Prostate gland (tissue), 2 donors: ENCODE measurements at regions not wholly inside any gene's neighbourhood (a gene's known extent, or its start where the extent isn't known, plus 50 kb on each side); places are given as distances from the start of the nearest gene placed in this dataset.

Experiments used
- DNase-seq: peaks from one replicate; pipeline ENCODE4 v3.0.0-alpha.2; 2019; ENCODE audit warnings: low spot score
- H3K27ac ChIP-seq, 2 donors: fragments of 200-600 bp; sonication (generic); 2 replicates each; pipeline ENCODE4 v1.5.1; 2017 to 2019
- H3K27me3 ChIP-seq: fragments of 200-600 bp; sonication (generic); replicated peaks from 2 replicates; pipeline ENCODE4 v1.5.1; 2019; ENCODE audit not compliant: insufficient read depth
- H3K36me3 ChIP-seq, 2 donors: fragments of 200-600 bp; sonication (generic); 1 replicate in 1 of 2; 2 replicates in 1 of 2; pipeline versions ENCODE4 v1.5.1 to v1.8.1; 2017 to 2019
- H3K4me1 ChIP-seq: fragments of 200-600 bp; sonication (generic); replicated peaks from 2 replicates; pipeline ENCODE4 v1.5.1; 2019
- H3K4me3 ChIP-seq, 2 donors: fragments of 200-600 bp; sonication (generic); 2 replicates each; pipeline ENCODE4 v1.5.1; 2017 to 2019
- H3K9me3 ChIP-seq: fragments of 200-600 bp; sonication (generic); 2 replicates; pipeline ENCODE4 v1.5.1; 2017
- CTCF ChIP-seq, 4 experiments: fragments of 200-600 bp in 2 of 4; fragments of 450-650 bp in 2 of 4; sonication (generic) in 2 of 4; IDR thresholded peaks; 1 replicate in 3 of 4; 2 replicates in 1 of 4; pipeline ENCODE4 v1.5.1; 2016 to 2019; ENCODE audit warnings: antibody characterized with exemption in 4 of 4, mild to moderate bottlenecking in 2 of 4, moderate library complexity in 2 of 4
- POLR2A ChIP-seq: fragments of 450-650 bp; IDR thresholded peaks from one replicate; pipeline ENCODE4 v1.6.1; 2016; ENCODE audit warnings: antibody characterized with exemption, mild to moderate bottlenecking
- POLR2AphosphoS5 ChIP-seq: sonication (generic); formaldehyde crosslinking; IDR thresholded peaks from one replicate; pipeline ENCODE4 v1.6.1; 2017; ENCODE audit warnings: antibody characterized with exemption
- WGBS: methylation state at CpG from one replicate; pipeline ENCODE4 v1.1.5; 2018; 5-methylcytosine and 5-hydroxymethylcytosine counted together
- intact Hi-C: fragments of 100-400 bp; cut with DNase I; formaldehyde crosslinking; loops from one replicate; pipeline ENCODE4 v1.14.2; 2022

GRCh38 chr15:54816401-54816800, 380.3 kb downstream of the RSL24D1 start:
- WGBS, result 70% methylated on average over 1 of the region's 1 CpG
- no peaks in the 10 kb centered on the region for H3K36me3 ChIP-seq
- H3K27me3 ChIP-seq, result no peaks in the 10 kb centered on the region
- no peaks in the 10 kb centered on the region for H3K4me1 ChIP-seq
- no peak overlapping the region for H3K4me3 ChIP-seq
- intact Hi-C loops, result no loop called here
- no peak for DNase-seq
- no peaks in the 10 kb centered on the region for H3K9me3 ChIP-seq
- H3K27ac ChIP-seq, result no peak overlapping the region
- TF ChIP-seq POLR2A (no peak), CTCF (IDR thresholded peaks at IDR 0.05) (no peak), POLR2AphosphoS5 (no peak)

GRCh38 chr15:54815556-54815955, 381.2 kb downstream of the RSL24D1 start:
- intact Hi-C loops, result no loop called here
- 74% methylated on average over 4 of the region's 4 CpGs for WGBS
- Histone ChIP-seq H3K36me3 (no peaks in the 10 kb centered on the region), H3K4me3 (no peak overlapping the region), H3K27me3 (no peaks in the 10 kb centered on the region), H3K9me3 (no peaks in the 10 kb centered on the region), H3K27ac (no peak overlapping the region), H3K4me1 (no peaks in the 10 kb centered on the region)
- DNase-seq, result no peak
- TF ChIP-seq CTCF (IDR thresholded peaks at IDR 0.05) (no peak), POLR2A (no peak), POLR2AphosphoS5 (no peak)

GRCh38 chr15:54812383-54812782, 384.4 kb downstream of the RSL24D1 start:
- Histone ChIP-seq H3K27me3 (no peaks in the 10 kb centered on the region), H3K27ac (no peak overlapping the region), H3K36me3 (no peaks in the 10 kb centered on the region), H3K4me3 (no peak overlapping the region), H3K4me1 (no peaks in the 10 kb centered on the region), H3K9me3 (no peaks in the 10 kb centered on the region)
- TF ChIP-seq POLR2A (no peak), CTCF (IDR thresholded peaks at IDR 0.05) (no peak), POLR2AphosphoS5 (no peak)
- no peak for DNase-seq
- intact Hi-C loops, result no loop called here

GRCh38 chr15:54810496-54810895, 386.2 kb downstream of the RSL24D1 start:
- no peak overlapping the region for H3K4me3 ChIP-seq
- H3K27ac ChIP-seq, result no peak overlapping the region
- H3K9me3 ChIP-seq, result no peaks in the 10 kb centered on the region
- intact Hi-C loops, result no loop called here
- no peaks in the 10 kb centered on the region for H3K4me1 ChIP-seq
- no peaks in the 10 kb centered on the region for H3K36me3 ChIP-seq
- DNase-seq, result no peak
- H3K27me3 ChIP-seq, result no peaks in the 10 kb centered on the region
- TF ChIP-seq POLR2AphosphoS5, result no peak
- no peak for TF ChIP-seq CTCF (IDR thresholded peaks at IDR 0.05)
- TF ChIP-seq POLR2A, result no peak

- no peaks in the 10 kb centered on the region for H3K4me1 ChIP-seq
- H3K9me3 ChIP-seq, result no peaks in the 10 kb centered on the region
- H3K27ac ChIP-seq, result no peak overlapping the region
- TF ChIP-seq POLR2AphosphoS5, result no peak
- TF ChIP-seq CTCF (IDR thresholded peaks at IDR 0.05), result no peak
- TF ChIP-seq POLR2A, result no peak
- H3K4me3 ChIP-seq, result no peak overlapping the region
- H3K36me3 ChIP-seq, result no peaks in the 10 kb centered on the region
- intact Hi-C loops, result no loop called here
- WGBS, result 80% methylated on average over 2 of the region's 2 CpGs
- no peak for DNase-seq
- H3K27me3 ChIP-seq, result no peaks in the 10 kb centered on the region
These were observed 386.7 kb downstream of the RSL24D1 start for GRCh38 chr15:54810031-54810430.
